GM23338 (cell line): ENCODE measurements at regions not wholly inside any gene's neighbourhood (a gene's known extent, or its start where the extent isn't known, plus 50 kb on each side); places are given as distances from the start of the nearest gene placed in this dataset.

Source experiments
- ATAC-seq: fragments of 200-7000 bp; cut with Tn5 transposase; 3 replicates; pipeline ENCODE4 v1.9.1; 2020
- DNase-seq: peaks from one replicate; pipeline ENCODE4 v3.0.0-alpha.2; 2015; ENCODE audit warnings: low spot score
- H2AFZ ChIP-seq: fragments of 200-600 bp; sonication (generic); 2 replicates; pipeline ENCODE4 v1.8.0; 2016; ENCODE audit warnings: antibody characterized with exemption, mild to moderate bottlenecking, moderate library complexity
- H3F3A ChIP-seq: fragments of 200-600 bp; sonication (generic); replicated peaks from 2 replicates; pipeline ENCODE4 v1.8.0; 2017; ENCODE audit warnings: antibody characterized with exemption, mixed run types, low read depth
- H3K27ac ChIP-seq: fragments of 200-600 bp; sonication (generic); 2 replicates; pipeline ENCODE4 v1.6.1; 2016; ENCODE audit warnings: low read depth
- H3K27me3 ChIP-seq: fragments of 200-600 bp; sonication (generic); 2 replicates; pipeline ENCODE4 v1.8.0; 2016; ENCODE audit warnings: mild to moderate bottlenecking, mixed run types, moderate library complexity; ENCODE audit not compliant: insufficient read depth
- H3K36me3 ChIP-seq: fragments of 200-600 bp; sonication (generic); 2 replicates; pipeline ENCODE4 v1.8.0; 2016; ENCODE audit warnings: mild to moderate bottlenecking; ENCODE audit not compliant: insufficient read depth
- H3K4me1 ChIP-seq: fragments of 200-600 bp; sonication (generic); 2 replicates; pipeline ENCODE4 v1.8.0; 2016; ENCODE audit warnings: mild to moderate bottlenecking, moderate library complexity; ENCODE audit not compliant: insufficient read depth
- H3K4me2 ChIP-seq: fragments of 200-600 bp; sonication (generic); 2 replicates; pipeline ENCODE4 v1.7.1; 2017; ENCODE audit warnings: mixed run types
- H3K4me3 ChIP-seq: fragments of 200-600 bp; sonication (generic); 2 replicates; pipeline ENCODE4 v1.6.1; 2016; ENCODE audit warnings: mixed run types
- H3K79me2 ChIP-seq: fragments of 200-600 bp; sonication (generic); replicated peaks from 2 replicates; pipeline ENCODE4 v1.8.0; 2017; ENCODE audit warnings: mild to moderate bottlenecking; ENCODE audit not compliant: insufficient read depth
- H3K9me2 ChIP-seq: fragments of 200-600 bp; sonication (generic); 2 replicates; pipeline ENCODE4 v1.8.0; 2017; ENCODE audit not compliant: insufficient read depth
- H4K20me1 ChIP-seq: fragments of 200-600 bp; sonication (generic); replicated peaks from 2 replicates; pipeline ENCODE4 v1.8.0; 2017; ENCODE audit warnings: mild to moderate bottlenecking; ENCODE audit not compliant: insufficient read depth
- H3K27ac Mint-ChIP-seq: 2 replicates; pipeline ENCODE4 v1.8.0; 2020; ENCODE audit warnings: inconsistent platforms, mild to moderate bottlenecking, moderate library complexity, mixed read lengths
- H3K27me3 Mint-ChIP-seq: 3 replicates; pipeline ENCODE4 v1.8.0; 2022; ENCODE audit warnings: low read depth, mild to moderate bottlenecking, moderate library complexity, mixed read lengths, inconsistent platforms; ENCODE audit not compliant: insufficient read depth, poor library complexity
- H3K36me3 Mint-ChIP-seq: 3 replicates; pipeline ENCODE4 v1.8.0; 2021; ENCODE audit warnings: low read depth, mild to moderate bottlenecking, inconsistent platforms, moderate library complexity, mixed read lengths
- H3K4me1 Mint-ChIP-seq: 3 replicates; pipeline ENCODE4 v1.8.0; 2020; ENCODE audit warnings: mild to moderate bottlenecking, inconsistent platforms, mixed read lengths
- H3K4me3 Mint-ChIP-seq: 3 replicates; pipeline ENCODE4 v1.8.0; 2021; ENCODE audit warnings: moderate library complexity, mild to moderate bottlenecking, inconsistent platforms, mixed read lengths
- H3K9me3 Mint-ChIP-seq: 3 replicates; pipeline ENCODE4 v1.8.0; 2020; ENCODE audit warnings: moderate library complexity, mild to moderate bottlenecking, inconsistent platforms, mixed read lengths
- CREB1 ChIP-seq: fragments of 250-450 bp; sonication (Bioruptor Pico); IDR thresholded peaks from 2 replicates; pipeline ENCODE4 v1.5.0; 2020; ENCODE audit warnings: low read depth, mild to moderate bottlenecking, moderate library complexity
- ETS1 ChIP-seq: IDR thresholded peaks from 2 replicates; pipeline ENCODE4 v1.6.1; 2016; ENCODE audit warnings: antibody characterized with exemption
- EZH2 ChIP-seq: fragments of 200-600 bp; sonication (generic); IDR thresholded peaks from one replicate; pipeline ENCODE4 v1.8.0; 2017; ENCODE audit warnings: antibody characterized with exemption, mild to moderate bottlenecking, low read depth; ENCODE audit not compliant: unreplicated experiment
- EZH2phosphoT487 ChIP-seq: fragments of 200-600 bp; sonication (generic); IDR thresholded peaks from one replicate; pipeline ENCODE4 v1.8.1; 2018; ENCODE audit warnings: antibody characterized with exemption; ENCODE audit not compliant: unreplicated experiment
- JUNB ChIP-seq: IDR thresholded peaks from one replicate; pipeline ENCODE4 v1.6.1; 2016; ENCODE audit warnings: antibody characterized with exemption; ENCODE audit not compliant: unreplicated experiment
- NANOG ChIP-seq: IDR thresholded peaks from 2 replicates; pipeline ENCODE4 v1.6.1; 2016; ENCODE audit warnings: antibody characterized with exemption, borderline replicate concordance
- POLR2AphosphoS5 ChIP-seq: IDR thresholded peaks from 2 replicates; pipeline ENCODE4 v1.6.1; 2016; ENCODE audit warnings: antibody characterized with exemption, low read depth
- REST ChIP-seq: IDR thresholded peaks from one replicate; pipeline ENCODE4 v1.6.1; 2018; ENCODE audit warnings: antibody characterized with exemption; ENCODE audit not compliant: unreplicated experiment
- STAT1 ChIP-seq: IDR thresholded peaks from one replicate; pipeline ENCODE4 v1.6.1; 2016; ENCODE audit warnings: antibody characterized with exemption; ENCODE audit not compliant: unreplicated experiment
- ZNF114 ChIP-seq: fragments of 250-450 bp; sonication (Bioruptor Pico); IDR thresholded peaks from 2 replicates; pipeline ENCODE4 v1.5.0; 2020; ENCODE audit warnings: mild to moderate bottlenecking, moderate library complexity
- ZNF331 ChIP-seq: fragments of 250-450 bp; sonication (Bioruptor Pico); IDR thresholded peaks from 2 replicates; pipeline ENCODE4 v1.5.0; 2020; ENCODE audit warnings: low read depth, mild to moderate bottlenecking, moderate library complexity
- ZNF462 ChIP-seq: fragments of 250-450 bp; sonication (Bioruptor Pico); IDR thresholded peaks from 2 replicates; pipeline ENCODE4 v1.5.0; 2020; ENCODE audit warnings: mild to moderate bottlenecking, moderate library complexity

GRCh38 chr5:158516521-158516920, 583.2 kb downstream of the EBF1 start:
- H3K4me3 ChIP-seq: no peak overlapping the region
- H3F3A ChIP-seq: no peaks in the 10 kb centered on the region
- Mint-ChIP-seq H3K4me3 (no peak overlapping the region), H3K36me3 (no peaks in the 10 kb centered on the region), H3K27ac (no peak overlapping the region), H3K27me3 (no peaks in the 10 kb centered on the region), H3K4me1 (no peaks in the 10 kb centered on the region; the same call in 2 of the 3 replicates), H3K9me3 (no peaks in the 10 kb centered on the region)
- ATAC-seq (no peak), DNase-seq (no peak)
- H3K9me2 ChIP-seq: no peaks in the 10 kb centered on the region
- no peaks in the 10 kb centered on the region for H3K36me3 ChIP-seq
- no peaks in the 10 kb centered on the region for H3K4me1 ChIP-seq
- H3K79me2 ChIP-seq: no peaks in the 10 kb centered on the region
- no peak overlapping the region for H3K27ac ChIP-seq
- no peaks in the 10 kb centered on the region for H4K20me1 ChIP-seq
- no peak overlapping the region for H2AFZ ChIP-seq
- H3K27me3 ChIP-seq: no peaks in the 10 kb centered on the region
- TF ChIP-seq EZH2phosphoT487: no peak
- TF ChIP-seq ZNF331 (CRISPR knock-in tag): no peak
- no peak for TF ChIP-seq JUNB
- no peak for TF ChIP-seq STAT1
- TF ChIP-seq ZNF462: no peak
- no peak for TF ChIP-seq CREB1 (CRISPR knock-in tag)
- no peak for TF ChIP-seq EZH2
- no peak for TF ChIP-seq ZNF114
- TF ChIP-seq NANOG: no peak
- no peak for TF ChIP-seq ETS1
- no peak for TF ChIP-seq REST
- no peak for TF ChIP-seq POLR2AphosphoS5
- no peak overlapping the region for H3K4me2 ChIP-seq
